B cell (primary cell): ENCODE measurements at regions not wholly inside any gene's neighbourhood (a gene's known extent, or its start where the extent isn't known, plus 50 kb on each side); places are given as distances from the start of the nearest gene placed in this dataset.
"Not testable (repeated sequence)": the region's sequence is repeated elsewhere in the genome, so short reads cannot be mapped to it uniquely, and the experiment has no call there.

Experiments used
- EZH2 ChIP-seq: IDR thresholded peaks from 2 replicates; pipeline ENCODE4 v1.6.1; 2012; ENCODE audit warnings: borderline replicate concordance, low read depth, mild to moderate bottlenecking, moderate library complexity, low read length; ENCODE audit not compliant: insufficient read depth, poor library complexity, severe bottlenecking
- TF ChIP-seq, protein P1 (sequence below): fragments of 200-600 bp; IDR thresholded peaks from one replicate; pipeline ENCODE4 v1.8.0; 2022; ENCODE audit warnings: antibody characterized with exemption, mild to moderate bottlenecking

DNA sequence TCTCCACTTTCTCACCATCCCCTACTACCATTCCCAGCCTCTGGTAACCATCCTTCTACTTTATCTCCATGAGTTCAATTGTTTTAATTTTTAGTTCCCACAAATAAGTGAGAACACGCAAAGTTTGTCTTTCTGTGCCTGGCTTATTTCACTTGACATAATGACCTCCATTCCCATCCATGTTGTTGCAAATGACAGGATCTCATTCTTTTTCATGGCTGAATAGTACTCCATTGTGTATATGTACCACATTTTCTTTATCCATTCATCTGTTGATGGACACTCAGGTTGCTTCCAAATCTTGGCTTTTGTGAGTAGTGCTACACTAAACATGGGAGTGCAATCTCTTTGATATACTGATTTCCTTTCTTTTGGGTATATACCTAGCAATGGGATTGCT, 55.8 kb upstream of the FRMPD3 start:
- TF ChIP-seq, protein P1, sequence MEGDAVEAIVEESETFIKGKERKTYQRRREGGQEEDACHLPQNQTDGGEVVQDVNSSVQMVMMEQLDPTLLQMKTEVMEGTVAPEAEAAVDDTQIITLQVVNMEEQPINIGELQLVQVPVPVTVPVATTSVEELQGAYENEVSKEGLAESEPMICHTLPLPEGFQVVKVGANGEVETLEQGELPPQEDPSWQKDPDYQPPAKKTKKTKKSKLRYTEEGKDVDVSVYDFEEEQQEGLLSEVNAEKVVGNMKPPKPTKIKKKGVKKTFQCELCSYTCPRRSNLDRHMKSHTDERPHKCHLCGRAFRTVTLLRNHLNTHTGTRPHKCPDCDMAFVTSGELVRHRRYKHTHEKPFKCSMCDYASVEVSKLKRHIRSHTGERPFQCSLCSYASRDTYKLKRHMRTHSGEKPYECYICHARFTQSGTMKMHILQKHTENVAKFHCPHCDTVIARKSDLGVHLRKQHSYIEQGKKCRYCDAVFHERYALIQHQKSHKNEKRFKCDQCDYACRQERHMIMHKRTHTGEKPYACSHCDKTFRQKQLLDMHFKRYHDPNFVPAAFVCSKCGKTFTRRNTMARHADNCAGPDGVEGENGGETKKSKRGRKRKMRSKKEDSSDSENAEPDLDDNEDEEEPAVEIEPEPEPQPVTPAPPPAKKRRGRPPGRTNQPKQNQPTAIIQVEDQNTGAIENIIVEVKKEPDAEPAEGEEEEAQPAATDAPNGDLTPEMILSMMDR: not testable (repeated sequence)
- not testable (repeated sequence) for TF ChIP-seq EZH2
